H9 (cell line): ENCODE measurements at regions not wholly inside any gene's neighbourhood (a gene's known extent, or its start where the extent isn't known, plus 50 kb on each side); places are given as distances from the start of the nearest gene placed in this dataset.

Experiments used
- DNase-seq: peaks from one replicate; pipeline ENCODE4 v3.0.0-alpha.2; 2017
- H2AFZ ChIP-seq: one replicate; pipeline ENCODE4 v1.6.1; 2013; ENCODE audit warnings: mild to moderate bottlenecking, low read length, control low read depth, moderate library complexity
- H2AK5ac ChIP-seq: 2 replicates; pipeline ENCODE4 v1.6.1; 2013; ENCODE audit warnings: low read length, control low read depth, mixed read lengths; ENCODE audit not compliant: insufficient read length
- H2BK120ac ChIP-seq: one replicate; pipeline ENCODE4 v1.6.1; 2013; ENCODE audit warnings: low read depth, mild to moderate bottlenecking, low read length, control low read depth, inconsistent platforms; ENCODE audit not compliant: poor library complexity, severe bottlenecking
- H2BK12ac ChIP-seq: 2 replicates; pipeline ENCODE4 v1.6.1; 2013; ENCODE audit warnings: low read length, control low read depth, mixed read lengths, low read depth; ENCODE audit not compliant: insufficient read length
- H2BK15ac ChIP-seq: 2 replicates; pipeline ENCODE4 v1.6.1; 2013; ENCODE audit warnings: low read depth, low read length, control low read depth
- H2BK20ac ChIP-seq: one replicate; pipeline ENCODE4 v1.6.1; 2013; ENCODE audit warnings: low read depth, mild to moderate bottlenecking, low read length, control low read depth, inconsistent platforms; ENCODE audit not compliant: poor library complexity, severe bottlenecking
- H2BK5ac ChIP-seq: 2 replicates; pipeline ENCODE4 v1.6.1; 2013; ENCODE audit warnings: low read length, control low read depth, mixed read lengths; ENCODE audit not compliant: insufficient read length
- H3K14ac ChIP-seq: 2 replicates; pipeline ENCODE4 v1.6.1; 2013; ENCODE audit warnings: low read length, control low read depth; ENCODE audit not compliant: insufficient read depth
- H3K18ac ChIP-seq: 2 replicates; pipeline ENCODE4 v1.6.1; 2013; ENCODE audit warnings: low read depth, mild to moderate bottlenecking, mixed read lengths, low read length, control low read depth; ENCODE audit not compliant: insufficient read length
- H3K23ac ChIP-seq: 2 replicates; pipeline ENCODE4 v1.6.1; 2013; ENCODE audit warnings: low read length, control low read depth, mixed read lengths, low read depth; ENCODE audit not compliant: insufficient read length
- H3K23me2 ChIP-seq: 2 replicates; pipeline ENCODE4 v1.6.1; 2013; ENCODE audit warnings: low read depth, mild to moderate bottlenecking, mixed read lengths, low read length, control low read depth; ENCODE audit not compliant: insufficient read length, poor library complexity, severe bottlenecking
- H3K27ac ChIP-seq: 2 replicates; pipeline ENCODE4 v1.5.1; 2013; ENCODE audit warnings: low read length, control low read depth, mixed read lengths, low read depth; ENCODE audit not compliant: insufficient read length
- H3K27me3 ChIP-seq: 2 replicates; pipeline ENCODE4 v1.6.1; 2013; ENCODE audit warnings: low read length, control low read depth, inconsistent platforms; ENCODE audit not compliant: insufficient read depth
- H3K4ac ChIP-seq: 2 replicates; pipeline ENCODE4 v1.6.1; 2013; ENCODE audit warnings: low read depth, mild to moderate bottlenecking, control low read depth, inconsistent platforms, low read length, moderate library complexity
- H3K4me1 ChIP-seq: 2 replicates; pipeline ENCODE4 v1.6.1; 2013; ENCODE audit warnings: low read length, control low read depth, inconsistent platforms; ENCODE audit not compliant: insufficient read depth
- H3K4me2 ChIP-seq: 2 replicates; pipeline ENCODE4 v1.6.1; 2013; ENCODE audit warnings: low read length, control low read depth, mixed read lengths; ENCODE audit not compliant: insufficient read length, insufficient read depth
- H3K56ac ChIP-seq: 2 replicates; pipeline ENCODE4 v1.6.1; 2013; ENCODE audit warnings: low read depth, mild to moderate bottlenecking, mixed read lengths, low read length, control low read depth; ENCODE audit not compliant: insufficient read length
- H3K79me1 ChIP-seq: 2 replicates; pipeline ENCODE4 v1.6.1; 2013; ENCODE audit warnings: low read depth, mild to moderate bottlenecking, moderate library complexity, low read length, control low read depth, inconsistent platforms; ENCODE audit not compliant: insufficient read depth, poor library complexity, severe bottlenecking
- H3K79me2 ChIP-seq: 2 replicates; pipeline ENCODE4 v1.6.1; 2013; ENCODE audit warnings: low read length, control low read depth, inconsistent platforms; ENCODE audit not compliant: insufficient read depth
- H3K9ac ChIP-seq: 2 replicates; pipeline ENCODE4 v1.6.1; 2013; ENCODE audit warnings: low read length, control low read depth, mixed read lengths; ENCODE audit not compliant: insufficient read length; ENCODE audit errors: extremely low read depth
- H3K9me3 ChIP-seq: one replicate; pipeline ENCODE4 v1.6.1; 2013; ENCODE audit warnings: low read depth, low read length, inconsistent platforms; ENCODE audit not compliant: control insufficient read depth
- H3T11ph ChIP-seq: one replicate; pipeline ENCODE4 v1.6.1; 2013; ENCODE audit warnings: mild to moderate bottlenecking, low read length, control low read depth, inconsistent platforms
- H4K20me1 ChIP-seq: one replicate; pipeline ENCODE4 v1.6.1; 2013; ENCODE audit not compliant: control insufficient read depth, insufficient read length, insufficient read depth
- H4K5ac ChIP-seq: 2 replicates; pipeline ENCODE4 v1.6.1; 2013; ENCODE audit warnings: low read depth, mild to moderate bottlenecking, mixed read lengths, low read length, control low read depth; ENCODE audit not compliant: insufficient read length
- H4K8ac ChIP-seq: replicated peaks from 2 replicates; pipeline ENCODE4 v1.6.1; 2013; ENCODE audit warnings: low read length, control low read depth, mixed read lengths, low read depth; ENCODE audit not compliant: insufficient read length
- H4K91ac ChIP-seq: 2 replicates; pipeline ENCODE4 v1.6.1; 2013; ENCODE audit warnings: low read depth, mild to moderate bottlenecking, moderate library complexity, mixed read lengths, low read length, control low read depth; ENCODE audit not compliant: insufficient read length
- H3K27ac Mint-ChIP-seq, 3 experiments: 2 replicates in 2 of 3; 3 replicates in 1 of 3; pipeline ENCODE4 v1.8.0; 2020 to 2021; ENCODE audit warnings: mixed read lengths in 3 of 3, mild to moderate bottlenecking in 1 of 3, moderate library complexity in 1 of 3
- H3K27me3 Mint-ChIP-seq: 2 replicates; pipeline ENCODE4 v1.8.0; 2021; ENCODE audit warnings: low read depth, mild to moderate bottlenecking, moderate library complexity, mixed read lengths
- H3K36me3 Mint-ChIP-seq, 3 experiments: 2 replicates in 2 of 3; 3 replicates in 1 of 3; pipeline ENCODE4 v1.8.0; 2020 to 2021; ENCODE audit warnings: low read depth in 3 of 3, mixed read lengths in 3 of 3; ENCODE audit not compliant: insufficient read depth in 1 of 3
- H3K4me1 Mint-ChIP-seq, 2 experiments: 2 replicates each; pipeline ENCODE4 v1.8.0; 2020; ENCODE audit warnings: mixed read lengths in 2 of 2
- H3K4me3 Mint-ChIP-seq, 2 experiments: 2 replicates in 1 of 2; 3 replicates in 1 of 2; pipeline ENCODE4 v1.8.0; 2020 to 2021; ENCODE audit warnings: mild to moderate bottlenecking in 2 of 2, mixed read lengths in 2 of 2, moderate library complexity in 1 of 2
- H3K9me3 Mint-ChIP-seq, 2 experiments: 2 replicates in 1 of 2; 3 replicates in 1 of 2; pipeline ENCODE4 v1.8.0; 2020; ENCODE audit warnings: mild to moderate bottlenecking in 2 of 2, mixed read lengths in 2 of 2, moderate library complexity in 1 of 2
- WGBS: extraction: QIAGEN DNeasy Blood & Tissue Kit; methylation state at CpG from one replicate; pipeline ENCODE4 v1.1.7; 2013; ENCODE audit warnings: missing lambda C conversion rate, low lambda C conversion rate, mixed read lengths; ENCODE audit not compliant: insufficient read length; ENCODE audit errors: extremely low coverage; 5-methylcytosine and 5-hydroxymethylcytosine counted together
- TF ChIP-seq, protein P1 (sequence below): fragments of 200-600 bp; sonication (generic); conservative IDR thresholded peaks from 3 replicates; pipeline ENCODE4 v1.8.0; 2021; ENCODE audit warnings: antibody characterized with exemption, mild to moderate bottlenecking

- Histone ChIP-seq H2BK5ac (no peak overlapping the region), H2BK20ac (no peak overlapping the region), H2BK12ac (no peak overlapping the region), H3K4me2 (no peak overlapping the region), H3K23ac (no peak overlapping the region), H2BK15ac (no peak overlapping the region), H3K4me1 (no peaks in the 10 kb centered on the region), H2AK5ac (no peak overlapping the region), H3K56ac (no peak overlapping the region), H3K79me2 (no peaks in the 10 kb centered on the region), H3T11ph (no peak overlapping the region), H3K4ac (no peak overlapping the region), H2AFZ (no peak overlapping the region), H3K14ac (no peak overlapping the region), H3K23me2 (no peaks in the 10 kb centered on the region), H3K18ac (no peak overlapping the region), H3K27me3 (no peaks in the 10 kb centered on the region), H4K8ac (no peak overlapping the region), H4K20me1 (no peaks in the 10 kb centered on the region), H3K9me3 (no peaks in the 10 kb centered on the region), H2BK120ac (no peak overlapping the region), H3K27ac (no peak overlapping the region), H3K79me1 (no peaks in the 10 kb centered on the region), H3K9ac (no peak overlapping the region), H4K91ac (no peak overlapping the region), H4K5ac (no peak overlapping the region)
- no peaks in the 10 kb centered on the region for H3K27me3 Mint-ChIP-seq
- no CpG with 5 or more reads among the region's 3 CpGs for WGBS
- H3K4me3 Mint-ChIP-seq, result no peak overlapping the region
- 0 out of 4 replicates have a peak, but pooled peaks cover 0 to 3% of the 10 kb centered on the region in 2 experiments for H3K4me1 Mint-ChIP-seq
- TF ChIP-seq, protein P1, sequence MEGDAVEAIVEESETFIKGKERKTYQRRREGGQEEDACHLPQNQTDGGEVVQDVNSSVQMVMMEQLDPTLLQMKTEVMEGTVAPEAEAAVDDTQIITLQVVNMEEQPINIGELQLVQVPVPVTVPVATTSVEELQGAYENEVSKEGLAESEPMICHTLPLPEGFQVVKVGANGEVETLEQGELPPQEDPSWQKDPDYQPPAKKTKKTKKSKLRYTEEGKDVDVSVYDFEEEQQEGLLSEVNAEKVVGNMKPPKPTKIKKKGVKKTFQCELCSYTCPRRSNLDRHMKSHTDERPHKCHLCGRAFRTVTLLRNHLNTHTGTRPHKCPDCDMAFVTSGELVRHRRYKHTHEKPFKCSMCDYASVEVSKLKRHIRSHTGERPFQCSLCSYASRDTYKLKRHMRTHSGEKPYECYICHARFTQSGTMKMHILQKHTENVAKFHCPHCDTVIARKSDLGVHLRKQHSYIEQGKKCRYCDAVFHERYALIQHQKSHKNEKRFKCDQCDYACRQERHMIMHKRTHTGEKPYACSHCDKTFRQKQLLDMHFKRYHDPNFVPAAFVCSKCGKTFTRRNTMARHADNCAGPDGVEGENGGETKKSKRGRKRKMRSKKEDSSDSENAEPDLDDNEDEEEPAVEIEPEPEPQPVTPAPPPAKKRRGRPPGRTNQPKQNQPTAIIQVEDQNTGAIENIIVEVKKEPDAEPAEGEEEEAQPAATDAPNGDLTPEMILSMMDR, result no peak
- peak overlapping the region in 1 of 3 experiments; percentile 63; a peak in 1 of 7 replicates for H3K27ac Mint-ChIP-seq
- no peaks in the 10 kb centered on the region for H3K9me3 Mint-ChIP-seq
- DNase-seq, result no peak
- H3K36me3 Mint-ChIP-seq, result no peaks in the 10 kb centered on the region
These were observed 475.1 kb downstream of the DMRTA1 start for GRCh38 chr9:22921742-22922141.
